Body of pancreas (tissue), 4 donors: ENCODE measurements at regions not wholly inside any gene's neighbourhood (a gene's known extent, or its start where the extent isn't known, plus 50 kb on each side); places are given as distances from the start of the nearest gene placed in this dataset.
A peak's percentile ranks its signal among the peaks of the same experiment; 100 is the strongest.

Experiments used
- ATAC-seq: fragments of 150-250 bp; one replicate; pipeline ENCODE4 v1.9.1; 2016
- DNase-seq, 4 donors: peaks; one replicate each; pipeline ENCODE4 v3.0.0-alpha.2; 2019
- H3K27ac ChIP-seq, 4 donors: fragments of 200-600 bp; sonication (generic); 1 replicate in 3 of 4; 2 replicates in 1 of 4; pipeline versions ENCODE4 v1.5.1 to v1.6.1; 2016 to 2019; ENCODE audit warnings: mild to moderate bottlenecking in 1 of 4, mixed read lengths in 1 of 4, moderate library complexity in 1 of 4
- H3K27me3 ChIP-seq, 2 donors: fragments of 200-600 bp; sonication (generic); one replicate each; pipeline ENCODE4 v1.6.0; 2016; ENCODE audit warnings: mild to moderate bottlenecking in 1 of 2
- H3K36me3 ChIP-seq, 2 donors: fragments of 200-600 bp; sonication (generic); replicated peaks in 1 of 2; 2 replicates each; pipeline ENCODE4 v1.5.1; 2016; ENCODE audit warnings: low read depth in 2 of 2; ENCODE audit not compliant: insufficient read depth in 1 of 2
- H3K4me1 ChIP-seq: fragments of 200-600 bp; sonication (generic); one replicate; pipeline ENCODE4 v1.6.0; 2016
- H3K4me3 ChIP-seq, 2 donors: fragments of 200-600 bp; sonication (generic); 1 replicate in 1 of 2; 2 replicates in 1 of 2; pipeline ENCODE4 v1.5.1; 2016 to 2019
- H3K9me3 ChIP-seq, 3 donors: fragments of 200-600 bp; sonication (generic); 1 replicate in 2 of 3; 2 replicates in 1 of 3; pipeline ENCODE4 v1.5.1; 2016
- POLR2A ChIP-seq, 3 donors: fragments of 450-650 bp; IDR thresholded peaks; one replicate each; pipeline ENCODE4 v1.6.1; 2016; ENCODE audit warnings: antibody characterized with exemption in 3 of 3, mild to moderate bottlenecking in 2 of 3
- WGBS, 2 donors: methylation state at CpG; one replicate each; pipeline ENCODE4 v1.1.5; 2017; 5-methylcytosine and 5-hydroxymethylcytosine counted together
- intact Hi-C: fragments of 100-400 bp; cut with DNase I; formaldehyde crosslinking; loops from one replicate; pipeline ENCODE4 v1.15.1; 2023
- TF ChIP-seq, protein P1 (sequence below), 7 experiments: fragments of 450-650 bp in 4 of 7; fragments of 200-600 bp in 3 of 7; sonication (generic) in 3 of 7; IDR thresholded peaks; one replicate each; pipeline ENCODE4 v1.5.1; 2016 to 2019; ENCODE audit warnings: antibody characterized with exemption in 7 of 7

DNA sequence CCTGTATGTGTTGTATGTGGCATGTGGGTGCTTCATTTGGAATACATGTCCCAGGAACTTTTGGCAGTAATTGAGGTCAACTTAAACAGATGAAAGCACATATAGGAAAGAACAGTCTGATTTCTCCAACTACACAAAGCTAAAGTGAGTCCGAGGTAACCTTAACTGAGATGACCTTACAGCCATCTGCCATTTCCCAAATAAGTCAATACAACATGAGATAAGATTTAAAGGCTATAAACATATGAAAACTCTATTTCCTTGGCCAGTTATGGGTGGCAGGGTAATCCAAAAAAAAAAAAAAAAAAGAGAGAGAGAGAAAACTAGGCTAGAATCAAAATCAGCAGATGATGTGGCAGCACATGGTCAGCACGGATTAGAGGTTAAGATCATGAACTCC, 1068.3 kb downstream of the KHDRBS2 start:
- H3K27me3 ChIP-seq = no peaks in the 10 kb centered on the region
- H3K27ac ChIP-seq = no peak overlapping the region
- peak; percentile 27 for ATAC-seq
- no peaks in the 10 kb centered on the region for H3K4me1 ChIP-seq
- no peak overlapping the region for H3K4me3 ChIP-seq
- intact Hi-C loops = no loop called here
- TF ChIP-seq POLR2A (IDR thresholded peaks at IDR 0.05) = no peak
- TF ChIP-seq, protein P1, sequence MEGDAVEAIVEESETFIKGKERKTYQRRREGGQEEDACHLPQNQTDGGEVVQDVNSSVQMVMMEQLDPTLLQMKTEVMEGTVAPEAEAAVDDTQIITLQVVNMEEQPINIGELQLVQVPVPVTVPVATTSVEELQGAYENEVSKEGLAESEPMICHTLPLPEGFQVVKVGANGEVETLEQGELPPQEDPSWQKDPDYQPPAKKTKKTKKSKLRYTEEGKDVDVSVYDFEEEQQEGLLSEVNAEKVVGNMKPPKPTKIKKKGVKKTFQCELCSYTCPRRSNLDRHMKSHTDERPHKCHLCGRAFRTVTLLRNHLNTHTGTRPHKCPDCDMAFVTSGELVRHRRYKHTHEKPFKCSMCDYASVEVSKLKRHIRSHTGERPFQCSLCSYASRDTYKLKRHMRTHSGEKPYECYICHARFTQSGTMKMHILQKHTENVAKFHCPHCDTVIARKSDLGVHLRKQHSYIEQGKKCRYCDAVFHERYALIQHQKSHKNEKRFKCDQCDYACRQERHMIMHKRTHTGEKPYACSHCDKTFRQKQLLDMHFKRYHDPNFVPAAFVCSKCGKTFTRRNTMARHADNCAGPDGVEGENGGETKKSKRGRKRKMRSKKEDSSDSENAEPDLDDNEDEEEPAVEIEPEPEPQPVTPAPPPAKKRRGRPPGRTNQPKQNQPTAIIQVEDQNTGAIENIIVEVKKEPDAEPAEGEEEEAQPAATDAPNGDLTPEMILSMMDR (IDR thresholded peaks at IDR 0.05) = no peak
- DNase-seq = no peak
- WGBS, 2 donors = 17 to 24% methylated on average over 2 of the region's 2 CpGs
- no peaks in the 10 kb centered on the region for H3K9me3 ChIP-seq
- H3K36me3 ChIP-seq = no peaks in the 10 kb centered on the region

DNA sequence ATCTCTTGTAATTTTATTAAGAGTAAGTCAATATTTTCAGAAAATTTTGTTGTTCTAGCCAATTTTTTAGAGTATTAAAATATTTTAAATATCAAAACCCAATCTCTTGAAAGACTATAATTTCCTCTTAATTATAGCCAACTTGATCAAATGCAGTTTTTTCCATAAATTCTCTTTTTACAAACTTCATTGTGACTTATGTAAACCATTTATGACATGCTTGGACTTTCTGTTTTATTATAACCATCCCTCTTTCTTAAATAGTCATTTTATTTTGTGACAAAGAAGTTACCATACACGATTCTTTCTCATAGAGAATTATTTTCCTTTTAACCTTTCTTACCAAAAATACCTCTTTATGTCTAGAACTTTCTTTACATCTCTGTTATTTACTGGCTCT, 1075.5 kb downstream of the KHDRBS2 start:
- Histone ChIP-seq H3K4me1 (no peaks in the 10 kb centered on the region), H3K27me3 (no peaks in the 10 kb centered on the region), H3K4me3 (no peak overlapping the region), H3K9me3 (no peaks in the 10 kb centered on the region), H3K27ac (no peak overlapping the region), H3K36me3 (no peaks in the 10 kb centered on the region)
- no peak for ATAC-seq
- no peak for TF ChIP-seq POLR2A (IDR thresholded peaks at IDR 0.05)
- TF ChIP-seq, protein P1 (IDR thresholded peaks at IDR 0.05) = no peak
- DNase-seq = no peak
- intact Hi-C loops = no loop called here
- WGBS, 2 donors = 25 to 31% methylated on average over 1 of the region's 1 CpG

DNA sequence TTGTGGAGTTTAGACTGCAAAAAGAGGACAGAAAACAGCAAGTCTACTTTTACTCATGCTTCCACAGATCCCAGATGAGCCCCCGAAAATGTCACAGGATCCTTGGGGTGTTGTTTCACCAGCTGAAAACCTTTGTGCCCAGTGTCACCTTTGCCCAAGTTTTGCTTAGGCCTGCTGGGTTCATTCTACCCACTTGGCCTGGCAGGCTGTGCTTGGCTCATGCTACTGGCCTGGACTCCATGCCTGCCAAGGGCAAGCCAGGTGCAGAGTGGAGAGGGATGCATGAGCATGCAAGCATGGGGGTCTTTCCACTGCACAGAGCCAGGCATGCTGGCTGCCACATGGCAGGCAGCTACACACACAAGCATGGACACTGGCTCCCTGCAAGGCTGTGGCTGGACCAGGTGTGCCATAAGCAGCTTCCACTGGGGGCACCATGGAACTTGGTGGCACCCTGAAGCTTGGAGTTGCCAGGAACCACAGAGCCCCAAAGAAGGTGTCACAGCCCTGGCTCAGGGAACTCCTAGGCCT, 1082.0 kb downstream of the KHDRBS2 start:
- intact Hi-C loops = no loop called here
- WGBS, 2 donors = 33 to 45% methylated on average over 1 of the region's 1 CpG
- no peak for TF ChIP-seq POLR2A (IDR thresholded peaks at IDR 0.05)
- TF ChIP-seq, protein P1 (IDR thresholded peaks at IDR 0.05) = no peak
- no peak for DNase-seq
- Histone ChIP-seq H3K4me1 (no peaks in the 10 kb centered on the region), H3K27ac (no peak overlapping the region), H3K4me3 (no peak overlapping the region), H3K36me3 (no peaks in the 10 kb centered on the region), H3K27me3 (no peaks in the 10 kb centered on the region), H3K9me3 (peaks cover 0 to 13% (median 0%) of the 10 kb centered on the region in 3 donors)
- no peak for ATAC-seq

DNA sequence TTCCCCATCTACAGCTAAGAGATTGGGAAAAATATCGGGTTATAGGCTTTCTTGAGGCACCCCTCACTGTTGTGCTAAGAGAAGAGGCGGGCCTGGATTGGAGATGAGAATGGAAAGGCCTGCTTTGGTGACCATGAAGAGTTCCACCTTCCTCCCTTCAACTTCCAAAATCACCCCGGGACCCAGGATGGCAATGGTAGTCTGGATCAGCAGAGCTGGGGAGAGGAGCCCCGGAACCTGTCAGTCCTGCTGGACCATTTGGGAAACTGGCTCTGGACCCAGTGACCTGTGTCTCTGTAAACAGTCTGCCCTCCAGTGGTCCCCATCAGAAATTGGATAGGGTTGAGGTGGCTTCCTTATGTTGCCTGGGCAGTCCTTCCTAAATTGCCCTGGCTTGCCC, 1085.6 kb downstream of the KHDRBS2 start:
- Histone ChIP-seq H3K9me3 (peaks cover 0 to 13% (median 0%) of the 10 kb centered on the region in 3 donors), H3K4me1 (no peaks in the 10 kb centered on the region), H3K27ac (no peak overlapping the region), H3K4me3 (no peak overlapping the region), H3K36me3 (no peaks in the 10 kb centered on the region), H3K27me3 (no peaks in the 10 kb centered on the region)
- DNase-seq (no peak), ATAC-seq (no peak)
- 63 to 65% methylated on average over 3 to 4 of the region's 4 CpGs for WGBS, 2 donors
- TF ChIP-seq POLR2A (IDR thresholded peaks at IDR 0.05) = no peak
- TF ChIP-seq, protein P1 (IDR thresholded peaks at IDR 0.05) = no peak
- intact Hi-C loops = no loop called here

DNA sequence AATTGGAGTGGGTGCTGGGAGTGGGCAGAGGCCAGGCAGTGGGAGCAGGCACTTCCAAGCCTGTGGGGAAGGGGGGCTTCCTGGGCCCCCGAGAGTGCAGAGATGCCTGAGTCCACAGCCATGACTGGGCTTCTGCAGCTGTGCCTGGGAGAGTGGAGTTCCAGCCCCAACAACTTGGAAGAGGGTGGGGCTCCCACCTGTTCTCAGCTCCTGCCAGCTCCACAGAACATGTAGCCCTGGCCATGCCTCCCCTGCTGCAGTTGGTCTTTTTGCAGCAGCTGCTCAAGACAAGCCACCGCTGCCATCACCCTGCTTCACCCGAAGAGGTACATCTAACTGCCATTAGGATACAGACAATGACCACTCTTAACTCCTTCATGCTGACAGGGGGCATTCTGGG, 1092.3 kb downstream of the KHDRBS2 start:
- ATAC-seq (no peak), DNase-seq (no peak)
- H3K36me3 ChIP-seq = no peaks in the 10 kb centered on the region
- H3K4me3 ChIP-seq = no peak overlapping the region
- TF ChIP-seq, protein P1 (IDR thresholded peaks at IDR 0.05) = no peak
- no peak for TF ChIP-seq POLR2A (IDR thresholded peaks at IDR 0.05)
- H3K9me3 ChIP-seq = no peaks in the 10 kb centered on the region
- no peaks in the 10 kb centered on the region for H3K4me1 ChIP-seq
- H3K27ac ChIP-seq = no peak overlapping the region
- intact Hi-C loops = no loop called here
- no peaks in the 10 kb centered on the region for H3K27me3 ChIP-seq
- 51 to 53% methylated on average over 2 to 3 of the region's 3 CpGs for WGBS, 2 donors
